Muscle of leg (tissue), 3 donors: ENCODE measurements at regions not wholly inside any gene's neighbourhood (a gene's known extent, or its start where the extent isn't known, plus 50 kb on each side); places are given as distances from the start of the nearest gene placed in this dataset.

Experiments
- DNase-seq: peaks from one replicate; pipeline ENCODE4 v3.0.0; 2013
- H3K27ac ChIP-seq: one replicate; pipeline ENCODE4 v1.5.1; 2013; ENCODE audit warnings: mild to moderate bottlenecking, low read length, control low read depth
- H3K27me3 ChIP-seq: one replicate; pipeline ENCODE4 v1.6.1; 2013; ENCODE audit warnings: low read length; ENCODE audit not compliant: control insufficient read depth, insufficient read depth
- H3K36me3 ChIP-seq: one replicate; pipeline ENCODE4 v1.6.1; 2013; ENCODE audit warnings: low read length; ENCODE audit not compliant: control insufficient read depth, insufficient read depth
- H3K4me1 ChIP-seq: one replicate; pipeline ENCODE4 v1.6.1; 2013; ENCODE audit warnings: low read length; ENCODE audit not compliant: control insufficient read depth, insufficient read depth
- H3K4me3 ChIP-seq: one replicate; pipeline ENCODE4 v1.5.1; 2013; ENCODE audit warnings: low read length, control low read depth
- H3K9me3 ChIP-seq: replicated peaks from 2 replicates; pipeline ENCODE4 v1.6.1; 2013; ENCODE audit warnings: low read depth, low read length; ENCODE audit not compliant: control insufficient read depth
- WGBS: methylation state at CpG from one replicate; pipeline ENCODE4 v1.1.5; 2013; ENCODE audit warnings: missing lambda C conversion rate; ENCODE audit not compliant: insufficient coverage; 5-methylcytosine and 5-hydroxymethylcytosine counted together

GRCh38 chr5:58108511-58108910 lies 351.4 kb downstream of the PLK2 start:
- 78% methylated on average over 1 of the region's 1 CpG for WGBS
- Histone ChIP-seq H3K27ac (no peak overlapping the region), H3K9me3 (no peaks in the 10 kb centered on the region), H3K4me1 (peaks cover 3% of the 10 kb centered on the region), H3K4me3 (no peak overlapping the region), H3K27me3 (no peaks in the 10 kb centered on the region), H3K36me3 (no peaks in the 10 kb centered on the region)
- no peak for DNase-seq

- Histone ChIP-seq H3K36me3 (no peaks in the 10 kb centered on the region), H3K4me3 (no peak overlapping the region), H3K27me3 (no peaks in the 10 kb centered on the region), H3K9me3 (no peaks in the 10 kb centered on the region), H3K4me1 (peaks cover 3% of the 10 kb centered on the region), H3K27ac (no peak overlapping the region)
- no peak for DNase-seq
- WGBS: no CpG with 5 or more reads among the region's 2 CpGs
Measured at GRCh38 chr5:58107704-58108103, 352.2 kb downstream of the PLK2 start.

- Histone ChIP-seq H3K27me3 (no peaks in the 10 kb centered on the region), H3K4me1 (peaks cover 3% of the 10 kb centered on the region), H3K9me3 (no peaks in the 10 kb centered on the region), H3K27ac (no peak overlapping the region), H3K36me3 (no peaks in the 10 kb centered on the region), H3K4me3 (no peak overlapping the region)
- 26% methylated on average over 3 of the region's 3 CpGs for WGBS
- no peak for DNase-seq
Measured at GRCh38 chr5:58106754-58107410, 353.0 kb downstream of the PLK2 start.

- Histone ChIP-seq H3K9me3 (no peaks in the 10 kb centered on the region), H3K27me3 (no peaks in the 10 kb centered on the region), H3K27ac (no peak overlapping the region), H3K4me1 (peaks cover 3% of the 10 kb centered on the region), H3K36me3 (no peaks in the 10 kb centered on the region), H3K4me3 (no peak overlapping the region)
- WGBS: 60% methylated on average over 1 of the region's 2 CpGs
- DNase-seq: no peak
Measured at GRCh38 chr5:58105836-58106235, 354.1 kb downstream of the PLK2 start.

GRCh38 chr5:58099257-58099656 lies 360.6 kb downstream of the PLK2 start:
- DNase-seq: no peak
- Histone ChIP-seq H3K9me3 (no peaks in the 10 kb centered on the region), H3K36me3 (no peaks in the 10 kb centered on the region), H3K4me3 (no peak overlapping the region), H3K27me3 (no peaks in the 10 kb centered on the region), H3K4me1 (no peaks in the 10 kb centered on the region), H3K27ac (no peak overlapping the region)
- no CpG with 5 or more reads among the region's 2 CpGs for WGBS

GRCh38 chr5:58094031-58094430 lies 365.9 kb downstream of the PLK2 start:
- WGBS: 61% methylated on average over 3 of the region's 5 CpGs
- no peaks in the 10 kb centered on the region for H3K9me3 ChIP-seq

GRCh38 chr5:58090704-58091103 lies 369.2 kb downstream of the PLK2 start:
- Histone ChIP-seq H3K9me3 (no peaks in the 10 kb centered on the region), H3K36me3 (no peaks in the 10 kb centered on the region), H3K4me3 (no peak overlapping the region), H3K27me3 (no peaks in the 10 kb centered on the region), H3K27ac (no peak overlapping the region), H3K4me1 (no peaks in the 10 kb centered on the region)
- WGBS: no CpG with 5 or more reads among the region's 4 CpGs
- no peak for DNase-seq

More at GRCh38 chr5:58094031-58094430, 365.9 kb downstream of the PLK2 start:
- Histone ChIP-seq H3K27me3 (no peaks in the 10 kb centered on the region), H3K36me3 (no peaks in the 10 kb centered on the region), H3K4me3 (no peak overlapping the region), H3K4me1 (no peaks in the 10 kb centered on the region), H3K27ac (no peak overlapping the region)
- no peak for DNase-seq

- H3K27me3 ChIP-seq: no peaks in the 10 kb centered on the region
- no peaks in the 10 kb centered on the region for H3K36me3 ChIP-seq
- H3K9me3 ChIP-seq: no peaks in the 10 kb centered on the region
- no peak overlapping the region for H3K27ac ChIP-seq
- no peak overlapping the region for H3K4me3 ChIP-seq
- DNase-seq: no peak
- H3K4me1 ChIP-seq: no peaks in the 10 kb centered on the region
- WGBS: 64% methylated on average over 3 of the region's 5 CpGs
Measured at GRCh38 chr5:58088941-58089340, 370.9 kb downstream of the PLK2 start.

- DNase-seq: no peak
- Histone ChIP-seq H3K4me3 (no peak overlapping the region), H3K36me3 (no peaks in the 10 kb centered on the region), H3K27ac (no peak overlapping the region), H3K4me1 (no peaks in the 10 kb centered on the region), H3K27me3 (no peaks in the 10 kb centered on the region), H3K9me3 (no peaks in the 10 kb centered on the region)
- WGBS: 80% methylated on average over 1 of the region's 2 CpGs
Measured at GRCh38 chr5:58087905-58088304, 372.0 kb downstream of the PLK2 start.

GRCh38 chr5:58087123-58087522 lies 372.8 kb downstream of the PLK2 start:
- Histone ChIP-seq H3K27ac (no peak overlapping the region), H3K27me3 (no peaks in the 10 kb centered on the region), H3K4me3 (no peak overlapping the region), H3K9me3 (no peaks in the 10 kb centered on the region), H3K4me1 (no peaks in the 10 kb centered on the region), H3K36me3 (no peaks in the 10 kb centered on the region)
- DNase-seq: peak; percentile 74
- no CpG with 5 or more reads among the region's 1 CpG for WGBS

- H3K27ac ChIP-seq: no peak overlapping the region
- H3K36me3 ChIP-seq: no peaks in the 10 kb centered on the region
- DNase-seq: no peak
- H3K27me3 ChIP-seq: no peaks in the 10 kb centered on the region
- H3K9me3 ChIP-seq: no peaks in the 10 kb centered on the region
- WGBS: no CpG with 5 or more reads among the region's 4 CpGs
- no peak overlapping the region for H3K4me3 ChIP-seq
- peaks cover 2% of the 10 kb centered on the region for H3K4me1 ChIP-seq
Measured at GRCh38 chr5:58085800-58086199, 374.1 kb downstream of the PLK2 start.
